ENCODE measurements at regions not wholly inside any gene's neighbourhood (a gene's known extent, or its start where the extent isn't known, plus 50 kb on each side); places are given as distances from the start of the nearest gene placed in this dataset.

DNA sequence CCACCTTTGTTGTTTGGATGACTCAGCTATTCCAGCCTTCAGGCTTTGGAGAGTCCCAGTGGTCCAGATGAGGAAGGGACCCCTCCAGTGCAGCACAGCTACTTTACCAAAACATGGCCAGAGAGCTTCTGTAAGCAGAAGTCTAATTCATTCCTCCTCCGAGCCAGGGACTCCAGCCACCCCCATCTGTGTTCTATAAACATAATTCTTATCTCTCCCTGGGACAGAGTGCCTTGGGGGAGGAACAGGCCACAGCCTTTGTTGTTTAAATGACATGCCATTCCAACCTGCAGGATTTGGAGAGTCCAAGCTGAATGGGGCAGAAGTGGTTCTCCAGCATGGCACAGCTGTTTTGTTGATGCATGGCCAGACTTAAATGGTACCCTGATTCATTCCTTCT lies 994.0 kb downstream of the TRHDE start:
- Histone ChIP-seq H3K27ac (no peak overlapping the region), H3K4me3 (no peak overlapping the region), H3K4me1 (ENCODE audit: low read depth) (no peaks in the 10 kb centered on the region), H3K27me3 (no peaks in the 10 kb centered on the region), H3K9me3 (ENCODE audit: low read depth) (no peaks in the 10 kb centered on the region), H3K36me3 (no peaks in the 10 kb centered on the region)
- TF ChIP-seq, protein P1, sequence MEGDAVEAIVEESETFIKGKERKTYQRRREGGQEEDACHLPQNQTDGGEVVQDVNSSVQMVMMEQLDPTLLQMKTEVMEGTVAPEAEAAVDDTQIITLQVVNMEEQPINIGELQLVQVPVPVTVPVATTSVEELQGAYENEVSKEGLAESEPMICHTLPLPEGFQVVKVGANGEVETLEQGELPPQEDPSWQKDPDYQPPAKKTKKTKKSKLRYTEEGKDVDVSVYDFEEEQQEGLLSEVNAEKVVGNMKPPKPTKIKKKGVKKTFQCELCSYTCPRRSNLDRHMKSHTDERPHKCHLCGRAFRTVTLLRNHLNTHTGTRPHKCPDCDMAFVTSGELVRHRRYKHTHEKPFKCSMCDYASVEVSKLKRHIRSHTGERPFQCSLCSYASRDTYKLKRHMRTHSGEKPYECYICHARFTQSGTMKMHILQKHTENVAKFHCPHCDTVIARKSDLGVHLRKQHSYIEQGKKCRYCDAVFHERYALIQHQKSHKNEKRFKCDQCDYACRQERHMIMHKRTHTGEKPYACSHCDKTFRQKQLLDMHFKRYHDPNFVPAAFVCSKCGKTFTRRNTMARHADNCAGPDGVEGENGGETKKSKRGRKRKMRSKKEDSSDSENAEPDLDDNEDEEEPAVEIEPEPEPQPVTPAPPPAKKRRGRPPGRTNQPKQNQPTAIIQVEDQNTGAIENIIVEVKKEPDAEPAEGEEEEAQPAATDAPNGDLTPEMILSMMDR (IDR thresholded peaks at IDR 0.05; ENCODE audit: low read depth, low read length) = no peak
- DNase-seq (ENCODE audit: low read depth in 1 of 2, low spot score in 1 of 2) = no peak

DNA sequence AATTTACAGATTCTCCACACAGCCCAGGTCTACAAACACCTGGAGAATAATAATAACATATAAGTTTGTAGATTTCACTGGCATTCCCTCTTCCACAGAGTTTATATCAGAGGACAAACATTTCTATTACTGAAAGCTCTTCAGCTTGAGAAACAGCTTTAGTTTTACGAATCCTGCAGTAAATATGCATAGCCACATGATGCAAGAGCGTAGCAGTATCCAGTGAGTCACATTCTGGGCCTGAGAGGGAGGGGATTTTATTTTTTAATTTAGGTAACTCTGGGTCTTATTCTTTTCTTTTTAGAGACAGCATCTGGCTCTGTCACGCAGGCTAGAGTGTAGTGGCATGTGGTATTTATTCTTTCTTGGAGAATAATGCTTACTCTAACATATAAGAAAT lies 1002.8 kb downstream of the TRHDE start:
- no peak overlapping the region for H3K27ac ChIP-seq
- no peaks in the 10 kb centered on the region for H3K36me3 ChIP-seq
- TF ChIP-seq, protein P1 (IDR thresholded peaks at IDR 0.05; ENCODE audit: low read depth, low read length) = no peak
- H3K4me1 ChIP-seq (ENCODE audit: low read depth) = no peaks in the 10 kb centered on the region
- no peak for DNase-seq (ENCODE audit: low read depth in 1 of 2, low spot score in 1 of 2)
- H3K27me3 ChIP-seq = no peaks in the 10 kb centered on the region
- H3K4me3 ChIP-seq = no peak overlapping the region
- H3K9me3 ChIP-seq (ENCODE audit: low read depth) = no peaks in the 10 kb centered on the region

DNA sequence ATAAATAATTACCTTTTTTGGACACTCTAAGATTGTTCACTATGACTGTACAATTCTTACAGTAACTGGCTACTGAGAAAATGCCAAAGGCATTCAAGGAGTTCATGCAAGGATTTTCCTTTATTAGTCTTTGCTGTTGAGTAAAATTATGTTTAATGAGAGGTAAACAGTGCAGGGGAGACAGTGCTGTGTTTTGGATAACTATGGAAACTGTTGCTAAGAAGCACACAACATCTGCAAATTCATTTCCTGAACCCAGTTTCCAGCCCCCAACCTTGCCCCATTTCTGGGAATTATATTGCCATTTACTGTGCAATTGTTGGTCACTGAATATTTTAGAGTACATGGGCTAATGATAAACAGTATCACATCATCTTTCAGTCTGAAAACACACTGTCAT lies 1005.8 kb downstream of the TRHDE start:
- no peaks in the 10 kb centered on the region for H3K27me3 ChIP-seq
- DNase-seq (ENCODE audit: low read depth in 1 of 2, low spot score in 1 of 2) = no peak
- no peaks in the 10 kb centered on the region for H3K4me1 ChIP-seq (ENCODE audit: low read depth)
- no peaks in the 10 kb centered on the region for H3K36me3 ChIP-seq
- no peak overlapping the region for H3K27ac ChIP-seq
- no peak overlapping the region for H3K4me3 ChIP-seq
- no peaks in the 10 kb centered on the region for H3K9me3 ChIP-seq (ENCODE audit: low read depth)
- TF ChIP-seq, protein P1 (IDR thresholded peaks at IDR 0.05; ENCODE audit: low read depth, low read length) = no peak

DNA sequence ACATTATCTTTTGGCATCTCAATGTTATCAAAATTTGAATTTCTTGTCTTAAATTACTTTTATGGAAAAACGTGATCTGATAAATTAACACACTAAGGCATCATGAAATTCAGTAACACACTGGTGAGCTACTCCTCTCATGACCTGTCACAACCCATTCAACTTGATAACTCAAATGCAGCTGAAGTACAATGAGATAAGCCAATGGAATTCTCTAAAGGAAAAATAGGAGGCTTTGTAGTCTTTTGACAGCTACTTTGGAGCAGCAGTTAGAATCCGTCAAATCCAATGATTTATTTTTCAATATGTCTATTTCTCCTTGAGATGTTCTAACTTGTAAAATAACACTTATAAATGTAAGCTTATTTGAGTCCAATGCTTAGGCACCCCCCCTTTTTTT lies 1029.4 kb downstream of the TRHDE start:
- H3K4me1 ChIP-seq (ENCODE audit: low read depth) = no peaks in the 10 kb centered on the region
- DNase-seq (ENCODE audit: low read depth in 1 of 2, low spot score in 1 of 2) = no peak
- no peak overlapping the region for H3K4me3 ChIP-seq
- H3K27ac ChIP-seq = no peak overlapping the region
- H3K36me3 ChIP-seq = no peaks in the 10 kb centered on the region
- no peaks in the 10 kb centered on the region for H3K27me3 ChIP-seq
- TF ChIP-seq, protein P1 (IDR thresholded peaks at IDR 0.05; ENCODE audit: low read depth, low read length) = no peak
- no peaks in the 10 kb centered on the region for H3K9me3 ChIP-seq (ENCODE audit: low read depth)

DNA sequence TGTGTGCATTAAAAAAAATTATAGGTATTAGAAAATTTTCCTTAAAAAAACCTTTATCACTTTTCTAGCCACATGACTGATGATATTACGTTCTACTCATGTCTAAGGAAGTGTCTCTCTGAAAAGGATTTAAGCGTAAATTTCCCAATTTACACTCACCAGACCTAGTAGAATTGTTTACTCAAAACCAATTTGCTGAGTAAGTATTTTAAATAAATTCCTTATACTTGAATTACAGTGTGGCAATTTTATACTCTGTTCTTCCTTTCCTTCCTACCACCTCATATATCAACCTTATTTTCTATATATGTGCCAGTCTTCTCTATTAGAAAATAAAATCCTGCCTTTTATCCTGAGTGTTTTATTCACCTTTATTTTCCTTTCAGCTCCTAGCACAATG lies 1035.1 kb downstream of the TRHDE start:
- TF ChIP-seq, protein P1 (IDR thresholded peaks at IDR 0.05; ENCODE audit: low read depth, low read length) = no peak
- Histone ChIP-seq H3K4me3 (no peak overlapping the region), H3K4me1 (ENCODE audit: low read depth) (no peaks in the 10 kb centered on the region), H3K27me3 (no peaks in the 10 kb centered on the region), H3K36me3 (no peaks in the 10 kb centered on the region), H3K9me3 (ENCODE audit: low read depth) (no peaks in the 10 kb centered on the region), H3K27ac (no peak overlapping the region)
- no peak for DNase-seq (ENCODE audit: low read depth in 1 of 2, low spot score in 1 of 2)

DNA sequence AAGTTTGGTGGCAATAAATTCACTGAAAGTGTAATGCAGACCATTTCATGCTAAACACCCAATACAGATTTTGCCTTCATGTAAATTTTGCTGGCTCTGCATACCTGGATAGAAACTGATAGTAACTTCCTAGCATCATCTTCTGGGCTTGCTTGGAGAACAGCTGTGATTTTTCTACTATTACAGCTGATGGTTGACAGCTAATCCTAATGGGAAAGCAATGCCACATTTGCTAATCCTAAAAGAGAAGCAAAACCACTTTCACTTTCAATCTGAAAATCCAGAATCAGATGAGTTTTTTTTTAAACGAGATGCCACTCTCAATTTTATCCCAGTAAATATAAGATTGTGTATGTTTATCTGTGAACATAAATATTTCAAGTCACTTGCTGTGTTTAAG lies 1035.9 kb downstream of the TRHDE start:
- H3K27ac ChIP-seq = no peak overlapping the region
- H3K9me3 ChIP-seq (ENCODE audit: low read depth) = no peaks in the 10 kb centered on the region
- no peak overlapping the region for H3K4me3 ChIP-seq
- TF ChIP-seq, protein P1 (IDR thresholded peaks at IDR 0.05; ENCODE audit: low read depth, low read length) = no peak
- no peaks in the 10 kb centered on the region for H3K4me1 ChIP-seq (ENCODE audit: low read depth)
- DNase-seq (ENCODE audit: low read depth in 1 of 2, low spot score in 1 of 2) = no peak
- H3K36me3 ChIP-seq = no peaks in the 10 kb centered on the region
- H3K27me3 ChIP-seq = no peaks in the 10 kb centered on the region
